Effector memory CD4-positive, alpha-beta T cell (primary cell): ENCODE measurements at regions not wholly inside any gene's neighbourhood (a gene's known extent, or its start where the extent isn't known, plus 50 kb on each side); places are given as distances from the start of the nearest gene placed in this dataset.

ENCODE experiments used
- DNase-seq, 3 donors: peaks; one replicate each; pipeline ENCODE4 v3.0.0-alpha.2; 2020
- H3K27ac ChIP-seq: 2 replicates; pipeline ENCODE4 v1.7.0; 2013; ENCODE audit warnings: mild to moderate bottlenecking, low read length, moderate library complexity; ENCODE audit not compliant: insufficient read depth, poor library complexity, severe bottlenecking
- H3K27me3 ChIP-seq: replicated peaks from 2 replicates; pipeline ENCODE4 v1.7.0; 2013; ENCODE audit warnings: mild to moderate bottlenecking, low read length; ENCODE audit not compliant: insufficient read depth, control insufficient read depth, poor library complexity, severe bottlenecking
- H3K36me3 ChIP-seq: 2 replicates; pipeline ENCODE4 v1.7.0; 2013; ENCODE audit warnings: mild to moderate bottlenecking, low read length, moderate library complexity; ENCODE audit not compliant: control insufficient read depth, insufficient read depth
- H3K4me1 ChIP-seq: 2 replicates; pipeline ENCODE4 v1.7.0; 2013; ENCODE audit warnings: low read length, mild to moderate bottlenecking; ENCODE audit not compliant: control insufficient read depth, insufficient read depth, poor library complexity, severe bottlenecking
- H3K4me3 ChIP-seq: 2 replicates; pipeline ENCODE4 v1.7.0; 2013; ENCODE audit warnings: low read length, low read depth, mild to moderate bottlenecking; ENCODE audit not compliant: insufficient read depth, poor library complexity, severe bottlenecking
- H3K9me3 ChIP-seq: 2 replicates; pipeline ENCODE4 v1.7.0; 2013; ENCODE audit warnings: mild to moderate bottlenecking, low read length, moderate library complexity; ENCODE audit not compliant: control insufficient read depth

DNA sequence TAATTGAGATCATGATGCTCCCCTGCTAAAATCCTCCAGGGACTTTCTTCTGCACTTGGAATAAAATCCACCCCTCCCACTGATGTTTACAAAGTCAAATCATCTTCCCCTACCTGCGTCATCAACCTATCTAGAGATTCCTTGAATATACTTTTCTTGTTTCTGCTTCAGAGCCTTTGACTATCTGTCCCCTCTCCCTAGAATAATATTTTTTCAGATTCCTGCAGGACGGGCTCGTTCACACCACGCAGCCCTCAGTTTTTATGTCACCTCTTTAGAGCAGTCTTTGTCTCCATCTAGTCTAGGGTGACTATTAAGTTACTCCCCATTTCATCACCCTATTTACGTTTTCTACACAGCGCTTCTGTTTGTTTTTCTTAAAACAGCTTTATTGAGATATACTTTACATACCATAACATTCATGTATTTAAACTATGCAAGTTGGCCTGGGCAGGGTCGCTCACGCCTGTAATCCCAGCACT lies 94.8 kb upstream of the SESN3 start:
- no peaks in the 10 kb centered on the region for H3K9me3 ChIP-seq
- H3K36me3 ChIP-seq: no peaks in the 10 kb centered on the region
- H3K27me3 ChIP-seq: no peaks in the 10 kb centered on the region
- no peak for DNase-seq
- H3K27ac ChIP-seq: no peak overlapping the region
- H3K4me3 ChIP-seq: no peak overlapping the region
- peaks cover 2% of the 10 kb centered on the region for H3K4me1 ChIP-seq

DNA sequence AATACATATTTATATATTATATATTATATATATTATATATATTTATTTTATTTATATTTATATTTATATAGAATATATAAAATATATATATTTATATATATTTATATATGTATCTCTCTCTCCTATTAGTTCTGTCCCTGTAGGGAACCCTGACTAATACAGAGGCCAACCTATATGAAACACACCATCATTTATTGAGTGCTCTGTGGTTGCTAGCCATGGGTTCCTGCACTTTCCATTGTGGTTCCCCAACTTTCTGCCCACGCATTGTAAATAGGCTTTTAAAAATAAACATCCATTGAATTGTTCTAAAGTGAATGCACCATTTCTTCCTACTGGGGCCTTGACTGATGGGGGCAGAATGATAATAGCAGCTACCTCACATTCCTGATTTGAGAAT lies 93.8 kb upstream of the SESN3 start:
- Histone ChIP-seq H3K27me3 (no peaks in the 10 kb centered on the region), H3K9me3 (no peaks in the 10 kb centered on the region), H3K27ac (no peak overlapping the region), H3K4me3 (no peak overlapping the region), H3K4me1 (no peaks in the 10 kb centered on the region), H3K36me3 (no peaks in the 10 kb centered on the region)
- no peak for DNase-seq

DNA sequence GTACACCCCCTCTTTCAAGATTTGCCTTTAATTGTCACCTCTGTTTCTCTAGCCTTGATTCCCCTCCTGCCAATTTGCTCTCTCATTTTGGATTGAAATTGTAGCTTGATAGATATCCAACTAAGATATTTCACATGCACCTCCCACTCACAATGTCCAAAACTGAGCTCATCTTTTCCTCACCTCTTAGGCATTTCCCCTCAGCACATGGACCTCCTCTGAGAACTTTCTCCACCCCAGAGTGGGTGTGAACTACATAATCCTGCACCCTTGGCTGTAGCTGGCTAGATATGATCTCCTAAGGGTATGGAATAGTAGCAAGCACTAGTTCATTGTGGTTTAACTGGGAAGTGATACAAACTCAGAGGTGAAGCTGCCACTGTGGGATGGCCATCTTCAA lies 91.5 kb upstream of the SESN3 start:
- no peak overlapping the region for H3K27ac ChIP-seq
- H3K4me1 ChIP-seq: no peaks in the 10 kb centered on the region
- DNase-seq: no peak
- H3K4me3 ChIP-seq: no peak overlapping the region
- H3K9me3 ChIP-seq: no peaks in the 10 kb centered on the region
- H3K36me3 ChIP-seq: no peaks in the 10 kb centered on the region
- H3K27me3 ChIP-seq: no peaks in the 10 kb centered on the region

DNA sequence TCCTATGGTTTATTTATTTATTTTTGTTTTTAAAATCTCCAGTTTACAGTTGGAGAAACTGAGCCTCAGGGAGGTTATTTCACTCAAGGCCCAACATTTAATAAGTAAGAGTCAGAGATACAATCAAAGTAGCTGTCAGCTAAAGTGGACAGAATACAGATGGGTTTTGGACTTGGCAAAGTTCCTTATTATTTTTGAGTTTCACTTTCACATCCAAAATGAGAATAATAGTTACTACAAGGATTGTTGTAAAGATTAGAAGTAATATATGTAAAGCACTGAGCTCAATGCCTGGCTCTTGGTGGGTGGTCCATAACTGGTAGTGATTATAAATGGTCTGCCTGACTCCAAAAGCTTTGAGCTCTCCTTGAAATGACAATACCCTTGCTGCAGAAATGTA lies 87.5 kb upstream of the SESN3 start:
- Histone ChIP-seq H3K4me1 (no peaks in the 10 kb centered on the region), H3K4me3 (no peak overlapping the region), H3K9me3 (no peaks in the 10 kb centered on the region), H3K27ac (no peak overlapping the region), H3K27me3 (no peaks in the 10 kb centered on the region), H3K36me3 (no peaks in the 10 kb centered on the region)
- no peak for DNase-seq

GRCh38 chr11:95308512-95309035 lies 77.6 kb upstream of the SESN3 start:
- DNase-seq: no peak
- H3K27ac ChIP-seq: no peak overlapping the region
- no peaks in the 10 kb centered on the region for H3K4me1 ChIP-seq
- no peaks in the 10 kb centered on the region for H3K36me3 ChIP-seq
- H3K27me3 ChIP-seq: no peaks in the 10 kb centered on the region
- H3K4me3 ChIP-seq: no peak overlapping the region
- no peaks in the 10 kb centered on the region for H3K9me3 ChIP-seq

DNA sequence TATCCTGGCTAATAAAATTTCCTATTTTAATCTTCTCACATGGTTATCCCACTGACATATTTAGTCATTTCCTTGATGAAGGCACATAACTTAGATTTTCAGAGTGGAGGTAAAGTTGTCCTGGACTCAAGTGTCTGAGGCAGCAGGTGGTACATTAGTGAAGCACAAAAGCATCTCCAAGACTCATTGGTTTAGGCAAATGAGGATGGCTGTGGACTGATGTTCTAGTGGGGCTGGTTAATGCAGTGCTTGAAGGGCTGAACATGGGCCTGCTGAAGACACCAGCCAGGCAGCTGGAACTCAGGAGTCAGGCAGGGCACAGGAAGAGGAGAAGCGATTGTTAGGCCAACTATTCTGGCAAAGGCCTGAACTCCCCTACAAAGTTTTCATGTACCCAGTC lies 76.3 kb upstream of the SESN3 start:
- H3K36me3 ChIP-seq: no peaks in the 10 kb centered on the region
- H3K9me3 ChIP-seq: no peaks in the 10 kb centered on the region
- no peaks in the 10 kb centered on the region for H3K27me3 ChIP-seq
- no peak overlapping the region for H3K4me3 ChIP-seq
- no peaks in the 10 kb centered on the region for H3K4me1 ChIP-seq
- DNase-seq: no peak
- H3K27ac ChIP-seq: no peak overlapping the region

GRCh38 chr11:95306801-95307200 lies 75.8 kb upstream of the SESN3 start:
- no peak overlapping the region for H3K4me3 ChIP-seq
- DNase-seq: no peak
- H3K36me3 ChIP-seq: no peaks in the 10 kb centered on the region
- no peak overlapping the region for H3K27ac ChIP-seq
- no peaks in the 10 kb centered on the region for H3K27me3 ChIP-seq
- no peaks in the 10 kb centered on the region for H3K4me1 ChIP-seq
- H3K9me3 ChIP-seq: no peaks in the 10 kb centered on the region

DNA sequence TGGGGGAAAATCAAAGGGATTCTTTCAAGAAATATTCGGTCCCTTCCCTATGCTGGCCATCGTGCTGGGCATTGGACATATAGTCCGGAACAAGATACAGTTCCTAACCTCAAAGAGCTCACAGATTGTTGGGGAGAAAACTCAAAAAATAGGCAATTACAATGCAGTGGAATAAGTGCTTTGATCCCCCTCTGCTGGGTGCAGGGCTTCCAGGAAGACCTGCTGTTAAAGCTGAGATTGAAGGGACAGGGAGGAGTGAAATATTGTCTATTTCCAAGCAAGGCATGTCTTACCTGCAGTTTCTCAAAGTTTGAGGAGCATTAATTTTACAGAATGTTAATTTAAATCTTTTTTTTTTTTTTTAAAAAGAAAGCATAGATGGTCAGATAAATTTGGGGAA lies 75.1 kb upstream of the SESN3 start:
- no peak overlapping the region for H3K4me3 ChIP-seq
- no peaks in the 10 kb centered on the region for H3K27me3 ChIP-seq
- H3K27ac ChIP-seq: no peak overlapping the region
- H3K9me3 ChIP-seq: no peaks in the 10 kb centered on the region
- no peaks in the 10 kb centered on the region for H3K4me1 ChIP-seq
- no peak for DNase-seq
- no peaks in the 10 kb centered on the region for H3K36me3 ChIP-seq

DNA sequence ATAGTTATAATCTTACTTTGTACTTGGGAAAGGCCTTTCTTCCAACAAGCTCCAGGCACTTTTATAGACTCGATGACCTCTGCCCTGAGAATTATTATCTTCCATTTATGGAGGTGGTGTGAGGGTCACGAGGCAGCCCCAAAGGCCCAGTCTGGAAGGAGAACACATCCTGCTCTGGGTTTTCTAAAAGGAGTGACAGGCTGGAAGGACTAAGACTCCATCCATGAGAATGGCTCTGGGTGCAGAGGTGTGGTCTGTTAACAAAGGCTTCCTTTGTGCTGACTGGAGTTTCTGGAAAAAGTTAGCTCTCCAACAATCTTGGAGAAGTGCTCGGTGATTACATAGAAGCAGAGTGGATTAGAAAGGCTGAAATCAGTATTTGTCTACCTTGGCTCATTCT lies 74.7 kb upstream of the SESN3 start:
- Histone ChIP-seq H3K9me3 (no peaks in the 10 kb centered on the region), H3K27ac (no peak overlapping the region), H3K4me1 (no peaks in the 10 kb centered on the region), H3K27me3 (no peaks in the 10 kb centered on the region), H3K36me3 (no peaks in the 10 kb centered on the region), H3K4me3 (no peak overlapping the region)
- DNase-seq: no peak

DNA sequence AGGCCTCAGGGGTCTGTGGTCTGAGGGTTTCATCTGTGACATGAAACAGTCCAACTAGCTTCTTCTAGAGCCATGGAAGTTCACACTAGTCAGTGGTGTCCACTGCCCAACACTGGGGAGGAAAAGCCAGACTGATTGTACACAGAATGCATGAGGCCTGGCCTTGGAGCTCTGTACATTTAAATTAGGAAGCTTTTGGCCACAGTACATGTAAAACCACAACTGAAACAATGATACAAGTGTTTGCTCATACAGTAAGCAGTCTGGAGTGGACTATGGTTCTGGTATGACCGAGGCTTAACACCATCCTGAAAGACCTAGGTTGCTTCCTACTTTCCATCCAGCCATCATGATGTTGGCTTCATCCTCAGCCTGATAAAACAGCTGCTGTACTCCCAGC lies 73.8 kb upstream of the SESN3 start:
- Histone ChIP-seq H3K9me3 (no peaks in the 10 kb centered on the region), H3K27me3 (no peaks in the 10 kb centered on the region), H3K27ac (no peak overlapping the region), H3K4me3 (no peak overlapping the region), H3K36me3 (no peaks in the 10 kb centered on the region), H3K4me1 (no peaks in the 10 kb centered on the region)
- no peak for DNase-seq

GRCh38 chr11:95302211-95302610 lies 71.2 kb upstream of the SESN3 start:
- DNase-seq: no peak
- Histone ChIP-seq H3K27ac (no peak overlapping the region), H3K4me1 (peaks cover 9% of the 10 kb centered on the region), H3K27me3 (no peaks in the 10 kb centered on the region), H3K36me3 (no peaks in the 10 kb centered on the region), H3K9me3 (no peaks in the 10 kb centered on the region), H3K4me3 (no peak overlapping the region)
